ENCODE measurements at regions not wholly inside any gene's neighbourhood (a gene's known extent, or its start where the extent isn't known, plus 50 kb on each side); places are given as distances from the start of the nearest gene placed in this dataset.

- Mint-ChIP-seq H3K36me3 (ENCODE audit: insufficient read depth, unreplicated experiment) (peaks cover 6% of the 10 kb centered on the region), H3K27ac (ENCODE audit: low read depth, unreplicated experiment) (no peak overlapping the region), H3K27me3 (ENCODE audit: insufficient read depth, unreplicated experiment) (no peaks in the 10 kb centered on the region), H3K4me1 (ENCODE audit: insufficient read depth, unreplicated experiment) (peaks cover 19% of the 10 kb centered on the region), H3K4me3 (ENCODE audit: unreplicated experiment) (no peak overlapping the region), H3K9me3 (ENCODE audit: unreplicated experiment) (no peaks in the 10 kb centered on the region)
- DNase-seq (ENCODE audit: unreplicated experiment): no peak
- no peak for TF ChIP-seq CTCF (IDR thresholded peaks at IDR 0.05; ENCODE audit: unreplicated experiment)
- CTCF ChIA-PET: interaction anchor here (1.2 kb wide), 1 partner anchor 11 kb away, joined by 3 read pairs; no protein-coding TSS in a partner anchor
- no TSS peak for BruUV-seq (replicated peaks)
- intact Hi-C loops (cut with micrococcal nuclease): no loop called here
- POLR2A ChIA-PET: interaction anchor here (1.3 kb wide), 1 partner anchor 8 kb away, joined by 4 read pairs; no protein-coding TSS in a partner anchor
Observed at GRCh38 chr2:134148172-134148571, 105.7 kb upstream of the MGAT5 start.

GRCh38 chr2:134148843-134149472 lies 104.9 kb upstream of the MGAT5 start:
- ChIA-PET POLR2A (interaction anchor here (0.7 to 1.3 kb wide), 3 partner anchors 9 to 29 kb away, joined by 3 to 6 read pairs (median 4); no protein-coding TSS in a partner anchor), CTCF (interaction anchor here (0.6 to 1.4 kb wide), 6 partner anchors 12 to 171 kb away, joined by 3 to 6 read pairs (median 4); no protein-coding TSS in a partner anchor)
- DNase-seq (ENCODE audit: unreplicated experiment): no peak
- no peak for TF ChIP-seq CTCF (IDR thresholded peaks at IDR 0.05; ENCODE audit: unreplicated experiment)
- no TSS peak for BruUV-seq (replicated peaks)
- H3K36me3 Mint-ChIP-seq (ENCODE audit: insufficient read depth, unreplicated experiment): peaks cover 6% of the 10 kb centered on the region
- intact Hi-C loops (cut with micrococcal nuclease): no loop called here
- no peaks in the 10 kb centered on the region for H3K9me3 Mint-ChIP-seq (ENCODE audit: unreplicated experiment)
- no peaks in the 10 kb centered on the region for H3K27me3 Mint-ChIP-seq (ENCODE audit: insufficient read depth, unreplicated experiment)
- peak overlapping the region; percentile 46 for H3K27ac Mint-ChIP-seq (ENCODE audit: low read depth, unreplicated experiment)
- no peak overlapping the region for H3K4me3 Mint-ChIP-seq (ENCODE audit: unreplicated experiment)
- H3K4me1 Mint-ChIP-seq (ENCODE audit: insufficient read depth, unreplicated experiment): peaks cover 12% of the 10 kb centered on the region

- Mint-ChIP-seq H3K9me3 (ENCODE audit: unreplicated experiment) (no peaks in the 10 kb centered on the region), H3K36me3 (ENCODE audit: insufficient read depth, unreplicated experiment) (peaks cover 6% of the 10 kb centered on the region), H3K4me3 (ENCODE audit: unreplicated experiment) (no peak overlapping the region), H3K4me1 (ENCODE audit: insufficient read depth, unreplicated experiment) (peaks cover 10% of the 10 kb centered on the region), H3K27ac (ENCODE audit: low read depth, unreplicated experiment) (no peak overlapping the region), H3K27me3 (ENCODE audit: insufficient read depth, unreplicated experiment) (no peaks in the 10 kb centered on the region)
- TF ChIP-seq CTCF (IDR thresholded peaks at IDR 0.05; ENCODE audit: unreplicated experiment): no peak
- DNase-seq (ENCODE audit: unreplicated experiment): no peak
- no TSS peak for BruUV-seq (replicated peaks)
- ChIA-PET POLR2A (no interaction called here), CTCF (interaction anchor here (0.7 to 1.4 kb wide), 2 partner anchors 32 to 57 kb away, joined by 5 to 6 read pairs; no protein-coding TSS in a partner anchor)
- intact Hi-C loops (cut with micrococcal nuclease): no loop called here
Observed at GRCh38 chr2:134149904-134150303, 104.0 kb upstream of the MGAT5 start.

GRCh38 chr2:134150760-134151159 lies 103.1 kb upstream of the MGAT5 start:
- intact Hi-C loops (cut with micrococcal nuclease): no loop called here
- CTCF ChIA-PET: no interaction called here
- no peak for DNase-seq (ENCODE audit: unreplicated experiment)
- Mint-ChIP-seq H3K4me1 (ENCODE audit: insufficient read depth, unreplicated experiment) (peaks cover 10% of the 10 kb centered on the region), H3K4me3 (ENCODE audit: unreplicated experiment) (no peak overlapping the region), H3K27ac (ENCODE audit: low read depth, unreplicated experiment) (no peak overlapping the region), H3K36me3 (ENCODE audit: insufficient read depth, unreplicated experiment) (no peaks in the 10 kb centered on the region), H3K27me3 (ENCODE audit: insufficient read depth, unreplicated experiment) (no peaks in the 10 kb centered on the region), H3K9me3 (ENCODE audit: unreplicated experiment) (no peaks in the 10 kb centered on the region)
- no peak for TF ChIP-seq CTCF (IDR thresholded peaks at IDR 0.05; ENCODE audit: unreplicated experiment)
- POLR2A ChIA-PET: no interaction called here
- no TSS peak for BruUV-seq (replicated peaks)
